NCI-H128 (cell line): ENCODE measurements at regions not wholly inside any gene's neighbourhood (a gene's known extent, or its start where the extent isn't known, plus 50 kb on each side); places are given as distances from the start of the nearest gene placed in this dataset.

Experiments used
- DNase-seq: peaks from one replicate; lab custom pipeline; 2025; ENCODE audit not compliant: unreplicated experiment; lab: John Stamatoyannopoulos, UW

DNA sequence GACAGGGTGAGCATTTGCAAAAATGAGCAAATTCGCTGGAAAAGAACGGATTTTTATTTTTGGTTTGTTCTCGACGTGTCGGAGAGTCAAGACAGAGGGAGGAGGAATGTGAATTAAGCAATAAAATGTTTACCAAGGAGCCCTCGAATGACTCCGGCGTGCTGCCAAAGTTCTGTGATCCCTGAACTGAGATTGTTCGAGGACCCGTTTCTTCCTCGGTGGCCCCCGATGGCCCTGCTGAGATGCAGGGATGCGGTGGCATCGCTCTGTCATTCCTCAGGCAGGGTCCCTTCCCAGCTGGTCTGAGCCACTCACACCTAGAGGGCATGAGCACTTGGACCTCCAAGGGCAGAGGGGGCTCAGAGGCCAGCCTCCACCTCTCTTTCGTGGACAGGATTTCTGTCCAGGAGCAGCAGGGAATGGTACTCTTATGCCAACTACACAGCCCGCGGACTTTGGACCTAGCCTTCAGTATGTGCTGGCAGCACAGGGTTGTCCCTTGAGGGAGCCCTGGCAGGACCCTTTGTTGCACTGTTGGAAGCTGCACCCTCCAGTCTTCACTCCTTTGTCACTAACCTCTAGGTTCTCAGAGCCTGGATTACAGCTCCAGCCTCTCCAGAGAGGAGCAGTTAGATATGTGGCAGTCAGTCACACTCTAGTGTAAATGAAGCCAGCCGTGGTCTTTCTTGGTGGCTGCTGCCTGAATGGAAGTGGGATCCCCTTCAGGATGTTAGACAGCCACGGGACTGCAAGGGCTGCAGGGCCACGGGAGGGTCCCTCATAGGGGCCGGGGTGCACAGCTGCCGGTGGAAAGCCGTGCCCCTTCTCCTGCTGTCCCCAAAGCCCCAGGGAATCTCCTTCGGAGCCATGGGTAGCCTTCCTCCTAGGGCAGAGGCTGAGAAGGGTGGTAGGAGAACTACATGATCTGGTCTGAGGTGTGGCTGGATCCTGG, 109.4 kb upstream of the ANO1 start:
- DNase-seq, result no peak

DNA sequence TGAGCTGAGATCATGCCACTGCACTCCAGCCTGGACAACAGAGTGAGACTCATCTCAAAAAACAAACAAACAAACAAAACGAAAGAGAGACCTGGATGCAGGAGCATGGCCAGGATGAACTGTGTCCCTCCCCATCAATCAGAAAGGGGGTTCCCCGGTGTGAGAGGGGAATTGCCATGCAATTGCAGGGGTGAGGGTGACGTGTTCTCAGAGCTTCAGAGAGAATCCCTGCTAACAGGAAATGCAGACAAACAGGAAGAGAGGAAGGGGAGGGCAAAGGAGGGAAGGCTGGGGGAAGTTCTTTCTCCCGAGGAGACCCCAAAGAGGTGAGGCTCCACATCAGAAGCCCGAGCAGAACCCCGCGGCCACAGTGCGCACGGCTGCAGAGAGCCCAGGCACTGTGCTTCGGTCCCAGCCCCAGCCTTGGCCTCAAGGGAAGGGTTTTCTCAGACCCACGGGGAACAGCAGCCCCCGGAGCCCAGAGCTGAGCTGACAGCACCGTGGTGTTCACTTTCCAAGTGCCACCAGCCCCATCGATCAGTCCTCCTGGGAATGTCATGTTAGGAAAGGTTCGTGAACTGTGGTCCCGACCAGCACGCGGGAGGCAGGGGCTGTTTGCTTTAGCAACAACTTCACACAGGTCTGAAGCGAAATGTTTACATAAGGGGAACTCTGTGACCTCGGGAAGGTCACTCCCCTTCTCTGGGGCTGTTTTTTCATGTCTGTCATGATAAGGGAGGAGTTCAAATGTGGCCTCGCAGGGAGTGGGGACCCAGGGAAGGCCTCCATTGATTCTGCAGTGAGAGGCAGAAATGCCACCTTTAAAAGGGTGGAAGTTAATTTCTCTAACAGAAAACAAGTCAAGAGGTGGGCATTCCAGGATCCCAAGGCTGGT, 108.0 kb upstream of the ANO1 start:
- DNase-seq, result no peak

DNA sequence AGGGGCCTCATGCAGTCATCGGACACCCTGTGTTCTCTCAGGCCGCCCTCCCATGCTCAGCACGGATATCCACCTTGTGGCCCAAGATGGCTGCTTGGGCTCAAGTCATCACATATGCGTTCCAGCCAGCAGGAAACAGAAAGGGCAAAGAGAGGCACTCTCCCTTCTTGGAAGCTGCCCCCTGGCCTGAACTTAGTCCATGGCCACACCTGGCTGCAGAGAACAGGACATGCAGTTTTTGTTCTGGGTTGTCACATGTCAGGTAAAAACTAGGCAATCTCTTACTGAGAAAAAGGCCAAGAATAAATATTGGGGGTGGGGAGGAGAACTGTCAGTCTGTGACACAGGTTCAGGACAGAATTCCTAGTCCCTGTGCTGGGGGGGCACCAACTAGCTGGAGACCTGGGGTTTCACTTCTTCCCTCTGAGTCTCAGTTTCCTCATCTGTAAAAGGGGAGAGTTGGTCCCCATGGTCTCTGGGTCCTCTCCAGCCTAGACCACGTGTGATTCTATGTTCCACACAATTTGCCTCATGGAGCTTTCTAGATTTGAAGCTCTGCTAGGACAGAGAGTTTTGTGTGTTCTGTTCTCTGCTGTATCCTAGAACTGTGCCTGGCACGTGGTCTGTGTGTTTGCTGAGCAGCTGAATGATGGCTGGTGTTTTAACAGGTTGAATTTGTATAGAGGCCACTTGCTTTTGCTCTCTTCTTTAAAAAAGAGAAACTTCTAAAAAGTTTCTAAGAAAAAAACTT, 107.2 kb upstream of the ANO1 start:
- no peak for DNase-seq

DNA sequence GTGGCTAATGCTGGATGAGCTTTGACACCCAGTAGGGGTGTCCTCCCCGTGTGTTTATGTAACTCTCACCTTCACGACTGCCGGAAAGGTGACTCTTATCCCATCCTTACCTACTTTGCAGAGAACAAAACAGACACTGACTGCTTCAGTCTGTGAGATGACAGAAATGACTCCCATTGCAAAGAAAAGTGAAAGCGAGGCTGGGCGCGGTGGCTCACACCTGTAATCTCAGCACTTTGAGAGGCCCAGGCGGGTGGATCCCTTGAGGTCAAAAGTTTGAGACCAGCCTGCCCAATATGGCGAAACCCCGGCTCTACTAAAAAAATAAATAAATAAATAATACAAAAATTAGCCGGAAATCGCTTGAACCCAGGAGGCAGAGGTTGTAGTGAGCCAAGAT, 106.4 kb upstream of the ANO1 start:
- DNase-seq, result no peak

DNA sequence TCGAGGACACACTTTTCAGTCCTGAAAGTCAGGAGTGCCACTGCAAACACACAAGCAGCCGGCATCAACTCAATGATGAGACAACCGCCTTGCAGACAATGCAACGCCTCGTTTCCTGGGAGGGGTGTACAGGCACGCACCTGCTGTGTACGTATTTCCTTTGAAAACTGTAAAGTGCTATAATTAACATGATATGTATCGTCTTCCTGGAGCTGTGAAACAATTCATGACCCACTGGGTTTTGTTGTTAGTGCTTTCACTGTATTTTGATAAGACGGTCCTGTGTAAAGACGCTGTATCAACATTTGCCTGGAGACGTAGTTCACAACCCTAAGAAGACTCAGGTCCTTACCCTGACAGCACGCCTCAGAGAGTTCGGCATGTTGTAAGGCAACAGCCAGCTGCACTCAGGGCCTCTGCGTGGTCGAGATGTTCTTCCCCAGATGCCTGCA, 105.7 kb upstream of the ANO1 start:
- DNase-seq, result no peak

DNA sequence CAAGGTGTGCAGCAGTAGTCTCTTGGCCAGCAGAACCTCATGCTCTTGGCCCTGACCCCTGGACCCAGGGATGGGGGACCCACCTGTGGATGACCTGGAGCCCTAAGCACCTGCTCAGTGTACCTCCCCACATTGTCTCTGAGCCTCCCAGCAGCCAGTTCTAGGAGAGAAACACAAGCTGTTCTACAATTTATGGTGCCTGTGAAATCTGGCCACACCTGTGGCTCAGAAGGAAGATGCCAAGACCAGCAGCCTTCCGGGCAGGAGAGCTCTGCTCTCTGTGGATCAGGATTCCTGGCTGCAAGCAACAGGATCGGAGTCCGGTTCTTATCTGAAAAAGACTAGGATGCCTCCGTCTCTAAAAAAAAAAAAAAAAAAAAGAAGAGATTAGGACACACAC, 103.6 kb upstream of the ANO1 start:
- DNase-seq, result no peak

DNA sequence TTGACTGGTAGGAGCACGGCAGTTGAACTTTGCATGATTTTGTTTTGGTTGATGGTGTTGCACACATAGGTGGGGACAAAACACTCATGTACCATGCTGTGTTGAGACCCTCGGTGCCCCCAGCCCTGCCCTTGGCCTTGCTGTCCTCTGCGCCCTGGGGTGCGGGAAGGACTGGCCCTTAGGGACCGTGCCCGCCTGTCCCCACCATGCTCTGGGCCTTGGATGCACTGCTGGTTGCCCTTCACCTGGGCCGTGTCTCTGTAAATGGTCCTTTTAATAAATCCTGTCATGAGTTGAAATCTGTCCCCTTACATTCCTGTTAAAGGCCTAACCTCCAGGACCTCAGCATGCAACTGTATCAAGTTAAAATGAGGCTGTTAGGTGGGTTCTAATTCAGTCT, 102.3 kb upstream of the ANO1 start:
- DNase-seq, result no peak

DNA sequence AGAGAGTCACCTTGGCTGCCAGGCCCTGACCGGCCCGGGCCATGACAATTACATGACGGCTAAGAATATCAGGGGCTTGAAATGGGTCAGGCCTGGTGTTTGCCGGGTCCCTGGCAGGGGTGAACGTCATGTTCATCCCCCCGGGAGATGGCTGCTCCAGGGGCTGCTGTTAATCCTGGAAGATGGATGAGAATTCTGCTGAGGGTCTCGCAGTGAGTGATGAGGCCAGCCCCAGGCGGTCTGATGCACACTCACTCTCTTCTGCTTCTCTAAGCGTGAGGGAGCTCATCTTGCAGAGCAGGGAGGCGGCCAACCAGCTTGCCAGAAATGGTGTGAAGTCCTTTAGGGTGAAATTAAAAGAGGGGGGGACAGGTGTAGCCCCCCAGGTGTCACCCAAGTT, 101.3 kb upstream of the ANO1 start:
- no peak for DNase-seq

DNA sequence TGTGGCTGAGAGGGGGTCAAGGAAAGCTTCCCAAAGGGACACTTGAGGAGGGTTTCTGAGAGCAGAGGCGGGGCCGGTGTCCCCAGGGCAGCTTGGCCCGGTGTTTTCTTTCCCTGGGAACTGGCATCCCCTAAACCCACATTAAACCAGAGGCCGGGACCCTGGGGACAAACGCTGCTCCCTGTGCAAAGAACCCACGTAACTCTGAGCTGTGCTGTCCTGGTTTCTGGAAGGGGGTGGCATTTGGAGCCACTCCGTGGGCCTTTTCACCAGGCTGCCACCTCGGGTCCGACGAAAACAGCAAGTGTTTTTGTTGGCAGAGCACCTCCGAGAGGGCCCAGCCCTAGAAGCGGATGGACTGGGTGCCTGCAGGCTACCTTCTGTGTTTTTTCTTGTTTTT, 100.2 kb upstream of the ANO1 start:
- no peak for DNase-seq

DNA sequence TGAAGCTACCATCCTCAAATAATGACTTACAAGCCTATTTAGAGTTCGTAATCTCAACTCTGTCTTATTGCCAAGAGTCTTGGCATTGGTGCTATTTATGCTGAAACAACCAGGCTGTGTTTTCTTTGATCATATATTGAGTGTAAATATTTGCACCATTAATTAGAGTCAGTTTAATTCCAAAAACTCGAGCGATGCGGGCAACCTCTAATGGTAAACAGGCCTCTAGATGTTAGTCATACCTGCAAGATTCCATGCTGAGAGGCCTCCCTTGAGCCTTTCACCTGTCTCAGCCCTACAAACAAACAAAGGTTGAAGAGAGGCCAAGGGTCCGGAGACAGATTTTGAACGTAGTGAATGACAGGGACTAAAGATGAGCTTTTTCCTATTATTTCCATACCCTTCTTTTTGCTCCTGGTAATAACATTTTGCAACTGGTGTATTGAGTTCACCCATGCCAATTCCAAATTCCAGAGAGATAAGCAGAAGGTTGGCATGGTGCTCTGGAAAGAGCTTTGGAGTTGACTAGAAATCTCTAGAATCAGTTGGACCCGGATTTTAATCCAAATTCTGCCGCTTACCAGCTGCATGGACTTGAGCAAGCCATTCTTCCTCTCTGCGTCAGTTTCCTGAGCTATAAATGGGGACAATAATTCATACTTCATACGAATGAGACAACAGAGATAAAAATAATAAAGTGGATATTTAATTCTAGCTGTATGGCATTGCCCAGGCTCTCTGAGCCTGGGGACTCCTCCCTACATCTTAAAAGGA, 99.1 kb upstream of the ANO1 start:
- no peak for DNase-seq

DNA sequence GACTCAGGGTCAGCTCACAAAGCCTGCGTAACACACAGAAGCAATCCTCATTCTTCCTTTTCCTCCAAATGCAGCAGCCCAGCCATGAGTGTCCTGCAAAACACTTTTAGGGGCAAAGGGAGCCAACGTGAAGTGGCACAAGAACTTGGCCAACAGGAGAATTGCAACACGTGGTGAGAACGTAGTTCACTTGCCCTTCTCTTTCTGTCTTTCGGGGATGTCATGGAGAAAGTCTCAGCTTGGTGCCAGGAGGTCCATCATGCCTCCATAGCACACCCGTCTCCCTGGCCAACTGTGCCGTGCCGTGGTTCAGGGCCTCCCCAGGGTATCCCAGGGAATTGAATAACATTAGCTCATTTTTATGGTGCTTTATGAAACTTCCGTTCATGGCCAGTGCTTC, 98.5 kb upstream of the ANO1 start:
- no peak for DNase-seq

DNA sequence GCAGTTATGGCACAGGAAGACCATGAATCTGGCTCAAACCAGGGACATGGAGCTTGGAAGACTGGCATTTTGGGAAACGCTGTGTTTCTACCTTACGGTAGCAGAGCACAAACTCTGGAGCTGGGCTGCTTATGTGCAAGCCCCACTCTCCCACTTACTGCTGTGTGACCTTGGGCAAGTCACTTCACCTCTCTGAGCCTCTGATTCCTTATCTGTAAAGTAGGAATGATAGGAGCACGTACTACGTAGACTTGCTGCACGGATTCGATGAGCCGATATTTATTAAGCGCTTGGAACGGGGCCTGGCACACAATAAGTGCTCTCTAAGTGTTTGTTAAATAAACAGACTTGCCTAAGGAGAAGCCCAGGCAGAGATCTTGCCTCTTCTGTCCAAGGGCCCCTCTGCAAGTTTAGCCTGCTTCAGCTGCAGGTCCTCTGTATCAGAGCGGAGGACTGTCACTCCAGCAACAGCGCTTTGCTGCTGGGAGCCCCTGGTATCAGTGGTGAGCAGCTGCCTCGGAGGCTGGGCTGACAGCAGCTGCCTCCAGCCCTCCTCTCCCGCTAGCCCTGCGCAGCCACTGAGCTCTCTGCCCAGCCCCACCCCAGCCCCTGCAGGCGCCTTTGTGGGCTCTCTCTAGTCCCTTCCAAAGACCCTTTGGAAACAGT, 96.9 kb upstream of the ANO1 start:
- DNase-seq, result no peak

DNA sequence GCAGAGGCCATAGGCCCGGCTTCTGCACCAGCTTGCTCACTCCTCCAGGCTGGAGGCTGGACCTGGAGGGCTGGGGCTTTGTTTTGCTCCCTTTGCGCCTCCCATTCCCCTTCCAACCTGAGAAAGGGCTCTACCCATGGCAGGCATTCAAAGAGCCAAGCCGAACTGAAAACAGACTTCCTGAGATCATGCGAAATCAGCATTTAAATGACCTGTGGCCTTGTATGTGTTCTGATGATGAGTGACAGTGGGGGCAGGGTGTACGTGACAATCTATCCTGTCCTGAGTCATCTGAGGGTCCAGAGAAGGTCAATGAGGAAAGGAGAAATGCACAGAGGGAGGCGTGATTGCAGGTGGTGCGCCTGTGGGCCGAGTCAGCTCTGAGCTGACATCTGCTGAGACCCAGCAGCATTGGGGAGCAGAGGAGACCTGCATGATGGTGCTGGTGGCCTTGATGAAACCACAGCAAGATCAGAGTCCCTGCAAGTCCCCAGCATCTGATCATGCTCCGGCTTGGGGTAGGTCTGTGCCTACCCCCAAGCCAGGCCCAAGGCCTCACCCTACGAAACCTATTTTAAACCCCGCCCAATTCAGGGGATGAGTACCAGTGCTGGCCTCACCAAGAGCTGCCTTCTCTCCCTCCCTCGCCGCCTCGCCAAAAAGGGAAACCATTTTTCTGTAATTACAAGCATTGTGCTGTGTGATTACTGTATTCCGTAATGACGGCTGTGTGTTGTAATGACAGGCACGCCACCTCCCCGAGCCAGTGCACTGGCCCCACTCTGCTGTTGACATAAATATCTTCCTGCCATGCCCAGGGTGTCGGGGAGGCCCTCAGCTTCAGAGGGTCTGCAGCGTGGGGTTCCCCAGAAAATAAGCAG, 95.2 kb upstream of the ANO1 start:
- DNase-seq, result no peak

DNA sequence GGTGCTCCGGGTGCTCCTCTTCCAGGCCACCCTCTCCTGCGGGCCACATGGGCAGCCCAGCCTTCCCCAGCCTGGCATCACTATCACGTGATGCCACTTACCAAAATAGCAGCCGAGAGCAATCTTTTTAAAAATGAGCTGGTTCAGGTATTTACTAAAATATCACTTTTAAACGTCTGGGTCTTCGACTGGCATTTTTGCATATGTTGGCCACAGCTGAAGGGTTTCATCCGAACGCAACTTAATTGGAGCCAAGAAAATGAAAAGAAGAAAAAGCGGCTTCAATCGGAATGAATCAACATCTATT, 94.6 kb upstream of the ANO1 start:
- no peak for DNase-seq

DNA sequence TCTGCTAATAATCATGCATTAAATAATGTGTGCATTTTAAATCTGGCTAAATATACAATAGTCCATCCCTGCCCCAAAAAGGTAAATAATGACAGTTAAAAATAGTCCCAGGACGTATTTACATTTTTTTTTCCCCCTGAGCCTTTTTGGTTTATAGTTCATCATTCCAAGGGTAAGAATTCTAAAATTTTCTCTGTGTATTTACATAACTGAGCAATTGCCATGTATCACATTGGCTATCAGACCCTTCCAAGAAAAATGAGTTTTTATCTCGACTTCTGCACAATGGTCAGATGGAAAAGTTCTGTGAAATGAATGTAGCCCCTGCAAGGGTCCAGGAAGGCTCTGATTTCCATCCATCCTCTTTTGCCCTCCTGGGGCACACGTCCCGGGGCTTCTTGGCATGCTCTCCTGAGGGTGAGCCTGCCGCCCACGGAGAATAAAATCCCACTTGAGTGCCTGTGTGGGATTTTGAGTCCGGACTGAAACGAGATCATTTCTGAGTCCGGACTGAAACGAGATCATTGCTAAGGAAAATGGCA, 94.1 kb upstream of the ANO1 start:
- DNase-seq, result no peak

DNA sequence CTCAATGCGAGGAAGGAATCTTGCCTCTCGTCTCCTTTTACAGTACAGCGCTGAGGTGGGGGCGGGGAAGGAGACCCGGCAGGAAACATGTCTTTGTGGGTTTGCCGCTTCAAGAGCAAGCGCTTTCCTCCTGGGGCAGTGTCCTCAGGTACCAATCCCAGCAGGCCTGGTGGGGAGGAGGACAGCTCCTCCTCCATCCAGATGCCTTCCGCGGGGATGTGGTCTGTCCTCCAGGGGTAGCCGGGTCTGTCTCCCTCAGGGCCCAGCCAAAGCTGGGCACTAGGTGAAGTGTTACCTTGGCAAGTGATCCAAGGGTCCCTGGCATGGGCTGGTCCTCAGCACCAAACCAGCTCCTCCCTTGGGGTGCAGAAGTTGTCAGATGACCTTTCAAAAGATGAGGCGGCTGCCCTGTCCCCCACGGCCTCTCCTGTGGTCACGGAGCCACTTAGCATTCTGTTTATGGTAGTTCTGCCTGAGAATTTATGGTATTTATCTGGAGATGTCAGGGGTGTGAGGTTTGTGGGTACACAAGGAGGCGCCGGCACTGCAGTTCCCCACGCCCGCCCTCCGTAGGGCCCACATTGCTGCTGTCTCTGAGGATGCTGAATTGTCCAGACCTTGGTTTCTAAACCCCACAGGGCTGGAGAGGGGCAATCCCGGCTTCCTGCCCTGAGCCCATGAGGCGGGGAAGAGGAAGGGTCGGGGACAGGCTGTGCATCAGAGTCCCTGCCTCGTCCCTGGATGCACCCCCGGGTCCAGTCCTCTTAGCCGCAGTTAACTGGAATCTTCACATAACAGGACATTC, 93.5 kb upstream of the ANO1 start:
- no peak for DNase-seq

DNA sequence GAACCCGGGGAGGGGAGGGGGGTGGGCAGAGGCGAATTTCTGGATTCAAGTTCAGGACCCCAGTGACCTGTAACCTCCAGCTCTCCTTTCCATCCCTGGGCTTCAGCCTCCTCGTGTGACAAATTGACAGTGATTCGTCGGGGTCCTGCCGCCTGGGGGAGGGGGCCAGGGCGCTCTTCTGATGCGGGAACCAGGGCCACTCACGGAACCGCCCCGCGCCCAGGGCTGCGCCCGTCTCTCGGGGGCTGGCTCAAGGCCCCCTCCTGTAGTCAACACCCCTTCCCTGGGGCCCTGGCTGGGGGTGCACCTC, 92.8 kb upstream of the ANO1 start:
- no peak for DNase-seq
